Suprapubic skin (tissue), 3 donors: ENCODE measurements at regions not wholly inside any gene's neighbourhood (a gene's known extent, or its start where the extent isn't known, plus 50 kb on each side); places are given as distances from the start of the nearest gene placed in this dataset.

Source experiments
- CTCF ChIP-seq, 2 donors: fragments of 200-600 bp in 1 of 2; fragments of 450-650 bp in 1 of 2; sonication (generic) in 1 of 2; IDR thresholded peaks; one replicate each; pipeline ENCODE4 v1.5.1; 2016 to 2019; ENCODE audit warnings: antibody characterized with exemption in 2 of 2, mild to moderate bottlenecking in 1 of 2, moderate library complexity in 1 of 2
- EP300 ChIP-seq: sonication (generic); formaldehyde crosslinking; IDR thresholded peaks from one replicate; pipeline ENCODE4 v1.6.1; 2017; ENCODE audit warnings: antibody characterized with exemption
- POLR2A ChIP-seq, 2 donors: fragments of 450-650 bp; IDR thresholded peaks; one replicate each; pipeline ENCODE4 v1.6.1; 2017; ENCODE audit warnings: antibody characterized with exemption in 2 of 2, mild to moderate bottlenecking in 2 of 2, moderate library complexity in 2 of 2

- TF ChIP-seq CTCF (IDR thresholded peaks at IDR 0.05) = no peak
- TF ChIP-seq POLR2A (IDR thresholded peaks at IDR 0.05) = no peak
- no peak for TF ChIP-seq EP300
These were observed 1258.9 kb downstream of the EFNB2 start for GRCh38 chr13:105276571-105276970.
